ENCODE measurements at regions not wholly inside any gene's neighbourhood (a gene's known extent, or its start where the extent isn't known, plus 50 kb on each side); places are given as distances from the start of the nearest gene placed in this dataset.
A peak's percentile ranks its signal among the peaks of the same experiment; 100 is the strongest.

DNA sequence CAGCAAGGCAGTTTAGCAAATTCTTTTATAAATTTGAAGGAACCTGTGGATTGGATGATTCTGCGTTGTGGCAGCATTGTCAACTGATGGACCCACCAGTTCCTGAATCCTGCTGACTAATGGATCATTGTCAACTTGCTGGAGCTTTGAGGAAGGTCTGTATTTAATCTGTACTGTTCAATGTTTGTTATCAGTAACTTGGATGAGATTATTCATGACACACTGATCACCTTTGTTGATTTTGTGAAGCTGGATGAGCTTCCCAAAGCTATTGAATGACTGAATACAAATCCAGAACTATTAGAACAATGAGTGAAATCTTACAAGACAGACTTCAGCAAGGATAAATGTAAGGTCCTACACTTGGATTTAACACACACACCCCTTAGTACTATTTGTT lies 101.3 kb downstream of the AQP4 start:
- peaks cover 0 to 9% of the 10 kb centered on the region in 2 experiments; a peak in 1 of 4 replicates for H3K4me1 ChIP-seq (ENCODE audit: control insufficient read depth in 1 of 2, insufficient read depth in 2 of 2, low read depth in 1 of 2, low read length in 1 of 2)
- H3K9ac ChIP-seq = no peak overlapping the region
- TF ChIP-seq, protein P1, sequence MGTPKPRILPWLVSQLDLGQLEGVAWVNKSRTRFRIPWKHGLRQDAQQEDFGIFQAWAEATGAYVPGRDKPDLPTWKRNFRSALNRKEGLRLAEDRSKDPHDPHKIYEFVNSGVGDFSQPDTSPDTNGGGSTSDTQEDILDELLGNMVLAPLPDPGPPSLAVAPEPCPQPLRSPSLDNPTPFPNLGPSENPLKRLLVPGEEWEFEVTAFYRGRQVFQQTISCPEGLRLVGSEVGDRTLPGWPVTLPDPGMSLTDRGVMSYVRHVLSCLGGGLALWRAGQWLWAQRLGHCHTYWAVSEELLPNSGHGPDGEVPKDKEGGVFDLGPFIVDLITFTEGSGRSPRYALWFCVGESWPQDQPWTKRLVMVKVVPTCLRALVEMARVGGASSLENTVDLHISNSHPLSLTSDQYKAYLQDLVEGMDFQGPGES (IDR thresholded peaks at IDR 0.05; ENCODE audit: low read depth, low read length) = no peak
- TF ChIP-seq GATA2 (CRISPR knock-in tag; IDR thresholded peaks at IDR 0.05) (no peak), MAX (IDR thresholded peaks at IDR 0.05; ENCODE audit: low read depth) (no peak), SMC3 (IDR thresholded peaks at IDR 0.05; ENCODE audit: low read depth, low read length) (no peak), NFIC (IDR thresholded peaks at IDR 0.05; ENCODE audit: borderline replicate concordance) (no peak), EP300 (IDR thresholded peaks at IDR 0.05; ENCODE audit: borderline replicate concordance in 1 of 2, low read depth in 1 of 2, low read length in 1 of 2) (no peak), YY1 (IDR thresholded peaks at IDR 0.05; ENCODE audit: low read depth) (no peak), RFX5 (IDR thresholded peaks at IDR 0.05; ENCODE audit: low read length) (no peak), TEAD4 (IDR thresholded peaks at IDR 0.05; ENCODE audit: borderline replicate concordance, insufficient read depth) (no peak), POLR2AphosphoS5 (IDR thresholded peaks at IDR 0.05; ENCODE audit: low read depth, low read length) (no peak), NRF1 (IDR thresholded peaks at IDR 0.05; ENCODE audit: low read depth, low read length) (no peak), RXRA (IDR thresholded peaks at IDR 0.05; ENCODE audit: borderline replicate concordance, low read depth) (no peak), FOXM1 (IDR thresholded peaks at IDR 0.05; ENCODE audit: low read depth) (no peak), MXI1 (IDR thresholded peaks at IDR 0.05; ENCODE audit: low read depth, low read length) (no peak), USF1 (IDR thresholded peaks at IDR 0.05; ENCODE audit: borderline replicate concordance, low read depth) (no peak), FOSL2 (IDR thresholded peaks at IDR 0.05; ENCODE audit: borderline replicate concordance, low read depth) (no peak), RCOR1 (IDR thresholded peaks at IDR 0.05; ENCODE audit: low read length) (no peak)
- TF ChIP-seq, protein P2, sequence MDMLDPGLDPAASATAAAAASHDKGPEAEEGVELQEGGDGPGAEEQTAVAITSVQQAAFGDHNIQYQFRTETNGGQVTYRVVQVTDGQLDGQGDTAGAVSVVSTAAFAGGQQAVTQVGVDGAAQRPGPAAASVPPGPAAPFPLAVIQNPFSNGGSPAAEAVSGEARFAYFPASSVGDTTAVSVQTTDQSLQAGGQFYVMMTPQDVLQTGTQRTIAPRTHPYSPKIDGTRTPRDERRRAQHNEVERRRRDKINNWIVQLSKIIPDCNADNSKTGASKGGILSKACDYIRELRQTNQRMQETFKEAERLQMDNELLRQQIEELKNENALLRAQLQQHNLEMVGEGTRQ (IDR thresholded peaks at IDR 0.05; ENCODE audit: borderline replicate concordance, low read depth, low read length) = no peak
- TF ChIP-seq, protein P3, sequence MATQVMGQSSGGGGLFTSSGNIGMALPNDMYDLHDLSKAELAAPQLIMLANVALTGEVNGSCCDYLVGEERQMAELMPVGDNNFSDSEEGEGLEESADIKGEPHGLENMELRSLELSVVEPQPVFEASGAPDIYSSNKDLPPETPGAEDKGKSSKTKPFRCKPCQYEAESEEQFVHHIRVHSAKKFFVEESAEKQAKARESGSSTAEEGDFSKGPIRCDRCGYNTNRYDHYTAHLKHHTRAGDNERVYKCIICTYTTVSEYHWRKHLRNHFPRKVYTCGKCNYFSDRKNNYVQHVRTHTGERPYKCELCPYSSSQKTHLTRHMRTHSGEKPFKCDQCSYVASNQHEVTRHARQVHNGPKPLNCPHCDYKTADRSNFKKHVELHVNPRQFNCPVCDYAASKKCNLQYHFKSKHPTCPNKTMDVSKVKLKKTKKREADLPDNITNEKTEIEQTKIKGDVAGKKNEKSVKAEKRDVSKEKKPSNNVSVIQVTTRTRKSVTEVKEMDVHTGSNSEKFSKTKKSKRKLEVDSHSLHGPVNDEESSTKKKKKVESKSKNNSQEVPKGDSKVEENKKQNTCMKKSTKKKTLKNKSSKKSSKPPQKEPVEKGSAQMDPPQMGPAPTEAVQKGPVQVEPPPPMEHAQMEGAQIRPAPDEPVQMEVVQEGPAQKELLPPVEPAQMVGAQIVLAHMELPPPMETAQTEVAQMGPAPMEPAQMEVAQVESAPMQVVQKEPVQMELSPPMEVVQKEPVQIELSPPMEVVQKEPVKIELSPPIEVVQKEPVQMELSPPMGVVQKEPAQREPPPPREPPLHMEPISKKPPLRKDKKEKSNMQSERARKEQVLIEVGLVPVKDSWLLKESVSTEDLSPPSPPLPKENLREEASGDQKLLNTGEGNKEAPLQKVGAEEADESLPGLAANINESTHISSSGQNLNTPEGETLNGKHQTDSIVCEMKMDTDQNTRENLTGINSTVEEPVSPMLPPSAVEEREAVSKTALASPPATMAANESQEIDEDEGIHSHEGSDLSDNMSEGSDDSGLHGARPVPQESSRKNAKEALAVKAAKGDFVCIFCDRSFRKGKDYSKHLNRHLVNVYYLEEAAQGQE (IDR thresholded peaks at IDR 0.05; ENCODE audit: low read depth, low read length) = no peak
- ChIA-PET POLR2A (no interaction called here), CTCF (interaction anchor here (1.1 kb wide), 1 partner anchor 10 kb away, joined by 3 read pairs; no protein-coding TSS in a partner anchor)
- no peaks in the 10 kb centered on the region for H3K36me3 ChIP-seq (replicated peaks in 1 of 2; ENCODE audit: control insufficient read depth in 1 of 2, insufficient read depth in 2 of 2, low read length in 1 of 2)
- H4K20me1 ChIP-seq (ENCODE audit: insufficient read depth) = no peaks in the 10 kb centered on the region
- H3K27ac ChIP-seq (ENCODE audit: low read depth in 2 of 2, low read length in 1 of 2) = peak overlapping the region in 1 of 2 experiments; percentile 36; a peak in 2 of 4 replicates
- H3K4me3 ChIP-seq (ENCODE audit: low read depth in 2 of 2, low read length in 1 of 2) = no peak overlapping the region
- WGBS (ENCODE audit: low lambda C conversion rate) = 75% methylated on average over 1 of the region's 1 CpG
- H2AFZ ChIP-seq (ENCODE audit: low read depth) = no peak overlapping the region
- H3K4me2 ChIP-seq = no peak overlapping the region
- no peaks in the 10 kb centered on the region for H3K79me2 ChIP-seq (ENCODE audit: insufficient read depth)
- no peaks in the 10 kb centered on the region for H3F3A ChIP-seq (replicated peaks; ENCODE audit: insufficient read depth)
- DNase-seq = no peak
- H3K9me3 ChIP-seq = no peaks in the 10 kb centered on the region
- H3K9me2 ChIP-seq = no peaks in the 10 kb centered on the region
- no peaks in the 10 kb centered on the region for H3K27me3 ChIP-seq (ENCODE audit: insufficient read depth)

All from SK-N-SH (cell line).